NCI-H2107 treated with DMSO at 0.1 percent for 48 hours (cell line): ENCODE measurements at regions not wholly inside any gene's neighbourhood (a gene's known extent, or its start where the extent isn't known, plus 50 kb on each side); places are given as distances from the start of the nearest gene placed in this dataset.

Experiments
- DNase-seq: peaks from one replicate; lab custom pipeline; 2025; ENCODE audit not compliant: unreplicated experiment; lab: John Stamatoyannopoulos, UW

DNA sequence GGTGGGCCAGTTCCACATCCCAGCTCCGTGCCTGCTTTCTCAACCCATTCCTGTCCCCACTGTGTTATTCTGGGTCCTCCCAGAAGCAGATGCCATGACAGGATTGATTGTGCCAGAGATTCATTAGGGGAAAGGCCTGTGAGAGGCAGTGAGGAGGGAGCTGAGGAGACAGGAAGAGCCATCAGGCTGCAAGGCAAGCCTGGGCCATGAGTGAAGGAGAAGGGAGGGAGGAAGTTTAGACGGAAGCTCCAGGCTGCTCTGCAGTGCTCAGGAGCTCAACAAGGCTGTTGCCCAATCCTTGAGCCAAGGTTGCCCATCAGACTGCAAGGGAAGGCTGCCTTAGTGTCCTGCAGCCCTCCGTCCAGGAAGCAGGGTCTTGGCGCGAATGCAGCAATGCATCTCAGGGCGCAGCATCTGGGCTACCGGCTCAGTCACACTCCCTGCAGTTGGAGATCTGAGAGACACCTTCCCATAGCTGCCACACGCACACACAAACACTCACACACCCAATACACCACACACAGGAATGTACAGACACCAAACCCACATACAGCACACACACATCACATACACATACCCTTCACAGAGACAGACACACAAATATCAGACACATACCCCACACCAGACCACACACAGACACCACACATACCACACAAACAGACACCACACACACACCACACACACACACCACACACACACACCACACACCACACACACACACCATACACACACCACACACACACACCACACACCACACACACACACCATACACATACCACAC, 139.5 kb upstream of the NDUFV2 start:
- no peak for DNase-seq

DNA sequence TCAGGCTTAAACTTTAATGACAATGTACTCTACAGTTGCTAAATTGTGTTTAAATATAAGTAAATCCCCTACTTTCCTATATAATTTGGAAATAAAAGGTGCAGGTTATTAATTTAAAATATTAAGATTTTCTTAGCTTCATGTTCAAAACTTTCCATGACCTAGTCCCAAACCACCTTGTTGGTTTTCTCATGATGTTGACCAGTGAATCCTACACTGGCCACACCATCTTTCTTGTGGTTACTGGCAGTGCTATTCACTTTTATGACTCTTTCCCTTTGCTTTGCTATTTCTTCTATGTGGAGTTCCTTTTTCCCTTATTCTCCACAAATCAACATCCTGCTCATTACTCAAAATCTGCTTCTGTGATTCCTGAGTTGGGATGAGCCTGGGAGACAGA, 138.6 kb upstream of the NDUFV2 start:
- no peak for DNase-seq

DNA sequence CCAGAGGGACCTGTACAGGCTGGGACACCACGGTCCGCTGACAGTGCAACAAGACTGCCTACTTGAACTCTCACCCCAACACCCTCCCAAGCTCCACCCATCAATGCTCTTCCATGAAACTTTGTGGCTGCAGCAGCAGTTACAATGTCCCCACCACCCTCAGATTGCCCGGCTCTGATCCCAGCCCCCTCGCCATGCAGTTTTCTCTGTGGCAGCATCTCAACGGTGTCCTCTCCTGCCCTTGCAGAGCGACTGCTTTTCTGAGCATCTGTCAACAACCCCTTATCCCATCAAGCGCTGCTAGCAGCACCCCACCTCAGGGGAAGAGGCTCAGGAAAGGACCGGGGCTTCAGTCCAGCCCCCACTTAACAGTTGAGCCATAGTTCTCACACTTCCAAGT, 137.1 kb upstream of the NDUFV2 start:
- no peak for DNase-seq

DNA sequence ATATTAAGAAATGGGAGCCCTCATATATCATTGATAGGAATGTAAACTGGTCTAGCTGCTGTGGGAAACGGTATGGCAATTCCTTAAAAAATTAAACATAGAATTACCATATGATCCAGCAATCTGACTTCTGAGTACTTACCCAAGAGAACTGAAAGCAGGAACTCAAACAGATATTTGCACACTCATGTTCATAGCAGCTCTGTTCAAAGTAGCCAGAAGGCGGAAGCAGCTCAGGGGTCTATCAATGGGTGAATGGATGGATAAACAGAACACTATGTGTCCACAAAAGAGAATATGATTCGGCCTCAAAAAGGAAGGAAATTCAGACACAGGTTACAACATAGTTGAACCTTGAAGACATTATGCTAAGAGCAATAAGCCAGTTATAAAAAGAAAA, 135.7 kb upstream of the NDUFV2 start:
- no peak for DNase-seq

DNA sequence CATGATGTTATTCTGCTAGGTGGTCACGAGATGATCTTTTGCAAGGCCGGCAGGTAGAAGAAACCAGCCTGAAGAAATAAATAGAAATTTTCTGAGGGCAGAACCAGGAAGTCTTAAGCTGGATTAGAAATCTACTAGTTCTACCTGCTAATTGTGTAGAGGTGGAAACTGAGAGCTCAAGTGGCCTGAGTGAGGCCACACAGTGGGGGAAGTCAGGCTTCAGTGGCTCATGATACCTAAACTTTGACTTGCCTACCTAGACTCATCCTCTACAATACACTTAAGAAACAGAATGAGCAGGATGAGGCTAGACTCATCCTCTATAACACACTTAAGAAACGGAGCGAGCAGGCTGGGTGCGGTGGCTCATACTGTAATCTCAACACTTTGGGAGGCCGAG, 134.9 kb upstream of the NDUFV2 start:
- DNase-seq: no peak

DNA sequence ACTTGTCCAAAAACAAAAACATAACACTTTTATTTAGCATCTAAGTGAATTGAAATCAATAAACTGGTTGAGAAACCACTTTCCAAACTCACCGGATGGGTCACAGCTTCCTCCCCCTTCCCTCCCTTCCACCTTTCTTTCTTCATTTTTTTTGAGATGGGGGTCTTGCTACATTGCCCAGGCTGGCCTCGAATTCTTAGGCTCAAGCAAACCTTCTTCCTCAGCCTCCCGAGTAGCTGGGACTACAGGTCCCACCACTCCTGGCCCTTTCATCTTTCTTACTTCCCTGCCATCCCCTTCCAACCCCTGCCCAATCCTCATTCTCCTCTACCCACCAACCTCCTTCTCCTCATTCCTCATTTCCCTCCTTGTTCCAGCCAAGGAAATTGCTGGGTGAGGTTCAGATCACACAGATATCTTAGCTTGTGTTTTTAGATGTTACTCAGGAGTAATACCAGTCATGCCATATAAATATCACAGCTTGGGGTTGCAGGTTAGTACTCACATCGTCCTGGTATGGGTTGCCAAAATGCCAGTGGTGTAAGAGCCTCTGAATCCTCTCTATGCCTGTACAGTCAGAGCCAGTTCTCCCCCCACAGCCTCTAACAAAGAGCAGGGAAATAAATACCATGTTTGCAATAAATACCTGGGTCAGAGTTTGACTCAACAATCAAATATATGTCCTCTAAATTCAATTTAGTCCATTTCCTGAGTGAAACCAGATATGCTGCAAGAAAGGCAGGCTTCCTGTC, 132.7 kb upstream of the NDUFV2 start:
- no peak for DNase-seq

DNA sequence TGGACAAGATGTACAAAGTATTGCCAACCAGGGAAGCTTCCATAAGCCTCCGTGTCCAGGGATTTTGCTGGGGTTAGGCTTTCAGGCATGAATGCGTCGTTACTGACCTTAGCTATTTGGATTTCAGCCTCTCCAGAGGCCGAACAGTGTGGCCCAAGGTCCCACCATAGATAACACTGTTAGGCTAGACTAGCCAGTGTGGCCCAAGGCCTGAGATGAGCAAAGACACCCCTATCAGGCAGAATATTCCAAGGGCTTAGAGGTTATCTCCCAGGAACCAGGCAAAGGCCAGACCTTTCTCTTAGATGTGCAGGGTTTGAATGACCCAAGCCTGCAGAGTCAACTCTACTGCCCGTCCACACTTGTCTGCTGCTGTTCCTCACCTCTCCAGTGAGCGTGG, 131.7 kb upstream of the NDUFV2 start:
- DNase-seq: no peak

DNA sequence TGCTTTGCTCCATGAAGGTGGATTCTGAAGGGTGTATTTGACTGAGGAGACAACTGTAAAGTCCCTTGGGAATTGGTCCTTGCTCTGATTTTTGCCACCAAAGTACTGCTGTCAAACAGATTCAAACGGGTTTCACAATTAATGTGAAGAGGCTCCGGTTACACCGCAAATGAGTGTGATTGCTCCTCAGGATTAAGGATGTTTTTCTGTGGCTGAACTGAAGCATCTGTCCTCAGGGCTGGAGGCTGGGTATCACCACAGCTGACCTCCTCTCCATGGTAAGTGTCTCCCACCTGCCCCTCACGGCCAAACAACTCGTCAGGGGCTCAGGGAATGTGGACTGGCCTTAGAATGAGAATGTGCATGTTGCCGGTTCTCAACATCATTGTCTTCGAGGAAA, 130.4 kb upstream of the NDUFV2 start:
- peak; percentile 56 for DNase-seq

DNA sequence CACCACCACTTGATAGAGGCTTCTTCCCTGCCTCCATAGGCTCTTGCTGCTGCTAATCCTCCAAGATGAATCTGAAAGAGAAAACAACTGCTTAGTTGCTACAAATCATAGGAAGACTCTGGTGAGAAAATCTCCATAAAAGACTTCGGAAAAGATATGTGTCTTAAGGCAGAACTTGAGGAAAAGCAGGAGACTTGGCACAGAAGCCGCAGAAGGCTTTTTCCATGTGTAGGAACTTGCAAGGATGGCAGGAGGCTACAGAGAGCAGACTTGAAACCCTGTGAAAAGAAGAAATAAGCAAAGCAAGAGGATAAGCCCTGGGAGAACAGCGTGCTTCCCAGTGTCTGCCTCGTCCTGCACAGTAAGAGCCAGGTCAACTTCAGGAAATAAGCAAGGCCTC, 128.2 kb upstream of the NDUFV2 start:
- no peak for DNase-seq

DNA sequence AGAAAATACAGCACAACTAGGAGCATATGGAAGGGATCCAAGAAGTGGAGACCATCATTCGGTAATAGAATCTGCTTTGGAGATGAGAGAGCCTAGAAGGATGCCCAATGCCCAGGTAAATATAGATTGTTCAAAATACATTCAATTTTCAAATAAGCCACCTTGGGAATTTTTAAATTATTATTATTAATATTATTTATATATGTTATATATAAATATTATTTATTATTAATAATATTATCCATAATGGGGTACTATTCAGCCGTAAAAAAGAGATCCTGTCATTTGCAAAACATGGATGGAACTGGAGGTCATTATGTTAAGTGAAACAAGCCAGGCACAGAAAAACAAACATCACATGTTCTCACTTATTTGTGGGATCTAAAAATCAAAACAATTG, 127.8 kb upstream of the NDUFV2 start:
- DNase-seq: no peak

DNA sequence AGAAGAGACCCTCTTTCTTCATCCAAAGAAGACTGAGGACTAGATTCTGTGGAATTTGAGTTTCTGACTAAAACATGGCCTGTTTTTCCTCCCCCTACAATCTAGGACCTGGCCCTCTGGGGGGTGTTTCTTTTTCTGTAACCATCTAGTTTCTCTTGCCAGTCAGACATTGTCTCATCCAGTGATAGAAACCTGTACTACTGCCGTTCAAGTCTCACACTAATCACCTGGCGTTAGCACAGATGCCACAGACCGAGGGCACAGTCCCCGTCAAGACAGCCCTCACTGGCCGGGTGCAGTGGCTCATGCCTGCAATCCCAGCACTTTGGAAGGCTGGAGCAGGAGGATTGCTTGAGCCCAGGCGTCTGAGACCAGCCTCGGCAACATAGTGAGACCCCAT, 126.9 kb upstream of the NDUFV2 start:
- no peak for DNase-seq

DNA sequence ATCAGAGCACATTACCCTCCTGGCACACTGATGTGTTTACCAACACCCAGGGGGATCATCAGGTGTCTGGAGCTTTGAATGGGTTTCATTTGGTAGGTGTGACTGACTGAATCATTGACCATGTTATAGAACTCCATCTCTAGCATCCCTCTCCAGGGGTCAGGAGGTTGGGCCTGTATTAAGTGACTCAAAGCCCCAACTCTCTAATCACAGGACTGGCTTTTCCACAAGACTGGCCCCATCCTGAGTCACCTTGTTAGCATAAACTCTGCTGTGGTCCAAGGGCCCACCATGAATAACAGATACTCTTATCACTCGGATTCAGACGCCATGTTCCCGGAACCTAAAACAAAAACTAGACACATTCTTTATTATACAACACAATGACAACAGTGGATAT, 125.9 kb upstream of the NDUFV2 start:
- no peak for DNase-seq

DNA sequence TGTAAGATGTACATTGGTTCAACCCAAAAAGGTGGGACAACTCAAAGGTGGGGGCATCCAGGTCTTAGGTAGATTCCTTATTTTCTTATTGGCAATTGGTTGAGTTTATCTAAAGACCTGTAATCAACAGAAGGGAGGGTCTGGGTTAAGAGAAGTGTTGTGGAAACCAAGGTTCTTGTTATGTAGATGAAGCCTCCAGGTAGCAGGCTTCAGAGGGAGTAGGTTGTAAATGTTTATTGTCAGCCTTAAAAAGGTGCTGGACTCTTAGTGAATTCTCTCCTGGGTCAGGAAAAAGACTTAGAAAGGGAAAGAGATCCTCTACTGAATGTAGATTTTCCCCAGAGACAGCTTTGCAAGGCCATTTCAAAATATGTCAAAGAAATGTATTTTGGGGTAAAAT, 125.3 kb upstream of the NDUFV2 start:
- no peak for DNase-seq

DNA sequence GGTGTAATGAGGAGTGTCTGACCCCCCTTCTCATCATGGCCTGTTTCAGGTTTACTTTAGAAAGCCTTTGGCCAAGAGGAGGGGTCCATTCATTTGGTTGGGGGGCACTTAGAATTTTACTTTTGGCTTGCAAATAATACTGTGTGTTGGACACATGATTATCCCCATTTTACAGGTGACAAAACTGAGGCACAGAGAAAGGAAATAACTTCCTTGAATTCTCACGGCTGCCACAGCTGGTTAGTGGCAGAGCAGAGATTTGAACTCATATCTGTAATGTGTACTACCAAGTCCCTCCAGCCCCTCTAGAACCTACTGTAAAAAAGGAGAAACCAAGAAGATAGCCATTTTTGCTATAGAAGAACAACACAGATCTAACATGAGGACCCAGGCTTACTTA, 124.8 kb upstream of the NDUFV2 start:
- DNase-seq: no peak

DNA sequence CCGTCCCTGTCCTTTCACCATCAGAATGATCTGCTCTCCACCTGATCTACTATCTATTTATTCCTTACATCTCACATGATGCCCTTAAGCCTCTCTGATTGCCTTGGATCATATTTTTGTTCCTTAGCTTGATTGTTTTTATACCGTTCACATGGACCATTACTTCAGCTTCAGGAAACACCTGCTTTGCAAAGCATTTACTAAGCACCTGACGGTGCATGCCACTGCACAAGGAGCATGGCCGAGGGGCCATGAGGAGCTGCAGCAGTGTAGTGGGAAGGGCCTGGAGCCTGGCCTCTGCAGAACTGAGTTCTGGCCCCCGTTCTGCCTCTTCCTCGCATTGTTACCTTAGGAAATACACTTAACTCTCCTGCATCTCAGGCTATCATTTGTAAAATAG, 124.1 kb upstream of the NDUFV2 start:
- no peak for DNase-seq

DNA sequence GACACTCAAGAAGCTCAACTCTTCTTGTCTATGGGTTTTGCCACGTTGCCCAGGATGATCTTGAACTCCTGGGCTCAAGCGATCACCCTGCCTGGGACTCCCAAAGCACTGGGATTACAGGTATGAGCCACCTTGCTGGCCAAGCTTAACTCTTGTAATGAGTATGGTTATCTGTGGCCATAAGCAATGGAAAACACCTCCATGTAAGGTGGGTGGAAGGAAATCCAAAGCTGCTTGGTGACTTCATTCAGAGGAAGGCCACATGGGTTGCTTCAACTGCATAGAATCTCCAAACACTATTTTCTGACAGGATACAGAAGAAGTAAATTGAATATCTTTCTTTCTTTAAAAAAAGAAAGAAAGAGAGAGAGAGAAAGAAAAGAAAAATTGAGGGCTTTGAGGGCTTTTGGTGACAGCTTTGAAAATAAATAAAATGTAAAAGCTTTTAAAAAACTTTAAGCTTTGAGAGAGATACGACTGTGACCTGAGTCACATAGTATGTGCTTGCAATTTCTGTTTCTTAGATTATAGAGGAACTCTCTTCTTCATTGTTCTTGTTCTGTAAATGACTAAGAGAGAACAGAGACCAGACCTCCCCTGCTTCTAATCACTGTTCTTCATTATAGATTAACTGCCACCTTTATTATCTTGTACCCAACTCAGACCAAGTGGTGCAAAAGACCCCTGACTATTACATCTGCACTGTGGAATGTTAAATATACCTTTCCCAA, 123.1 kb upstream of the NDUFV2 start:
- DNase-seq: no peak

DNA sequence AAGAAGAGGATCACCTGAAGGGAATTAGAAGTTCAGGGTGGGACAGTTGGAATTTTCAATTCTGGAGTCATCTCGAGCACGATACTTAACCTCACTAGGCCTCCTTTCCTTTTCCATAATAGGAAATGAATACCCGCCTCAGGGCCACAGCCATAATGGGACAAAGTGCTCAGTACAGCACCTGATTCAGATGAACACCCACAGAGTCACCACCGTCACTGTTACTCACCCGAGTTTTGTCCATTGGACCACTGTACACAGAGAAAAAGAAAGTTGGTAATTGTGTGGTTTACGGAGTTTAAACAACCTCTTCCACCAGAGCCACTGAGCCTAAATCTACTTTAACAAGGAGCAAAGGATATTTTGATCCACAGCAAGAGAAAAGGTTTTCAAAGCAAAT, 122.0 kb upstream of the NDUFV2 start:
- DNase-seq: no peak

DNA sequence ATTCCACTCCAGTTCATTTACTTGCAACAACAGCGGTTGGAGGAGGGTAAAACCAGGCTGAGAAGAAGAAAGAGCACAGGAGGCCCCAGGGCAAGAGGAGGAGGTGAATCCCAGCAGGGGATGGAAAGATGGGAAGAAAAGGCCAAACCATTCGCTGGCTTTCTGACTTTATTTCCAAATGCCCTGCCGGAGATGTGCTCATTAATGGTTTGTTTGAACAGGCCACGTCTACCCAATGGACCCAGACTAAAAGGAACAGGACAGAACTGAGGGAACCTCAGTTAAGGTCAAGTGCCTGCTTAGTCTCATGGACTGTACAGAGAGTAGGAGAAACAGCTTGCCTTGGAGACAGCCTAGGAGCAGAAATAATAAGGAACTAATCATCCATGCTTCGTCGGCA, 121.6 kb upstream of the NDUFV2 start:
- no peak for DNase-seq

DNA sequence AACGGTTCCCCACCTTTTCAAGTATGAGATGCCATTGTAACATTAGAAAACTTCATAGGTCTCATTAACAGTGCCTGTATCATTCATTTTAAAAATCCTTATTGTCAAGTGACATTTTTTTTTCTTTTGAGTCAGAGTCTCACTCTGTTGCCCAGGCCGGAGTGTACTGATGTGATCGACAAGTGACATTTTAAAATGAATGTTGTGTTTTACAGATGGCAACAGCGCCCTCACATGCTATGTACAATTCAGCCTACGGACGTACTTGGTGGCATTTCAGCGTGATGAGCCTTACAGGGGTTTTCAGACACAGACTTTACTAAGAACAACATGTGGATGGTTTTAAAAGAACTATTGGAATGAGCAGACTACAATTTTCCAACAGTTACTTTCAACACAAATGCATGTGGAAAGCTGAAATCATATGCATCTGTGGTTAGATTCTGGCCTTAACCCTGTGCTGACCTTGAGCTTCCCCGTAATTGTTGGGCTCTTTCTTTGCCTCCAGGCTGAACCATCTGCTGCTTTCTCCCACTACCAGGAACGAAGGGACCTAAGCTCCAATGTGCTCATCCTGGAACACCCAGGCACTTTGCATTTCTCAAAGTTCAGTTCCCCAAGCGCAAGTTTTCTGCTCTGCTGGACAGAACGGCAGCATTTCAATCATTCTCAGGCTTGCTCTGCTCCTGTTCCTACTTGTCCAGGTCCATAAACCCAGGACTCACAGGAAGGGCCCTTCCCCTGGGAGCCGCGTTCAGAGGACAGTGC, 119.9 kb upstream of the NDUFV2 start:
- peak; percentile 23 for DNase-seq

DNA sequence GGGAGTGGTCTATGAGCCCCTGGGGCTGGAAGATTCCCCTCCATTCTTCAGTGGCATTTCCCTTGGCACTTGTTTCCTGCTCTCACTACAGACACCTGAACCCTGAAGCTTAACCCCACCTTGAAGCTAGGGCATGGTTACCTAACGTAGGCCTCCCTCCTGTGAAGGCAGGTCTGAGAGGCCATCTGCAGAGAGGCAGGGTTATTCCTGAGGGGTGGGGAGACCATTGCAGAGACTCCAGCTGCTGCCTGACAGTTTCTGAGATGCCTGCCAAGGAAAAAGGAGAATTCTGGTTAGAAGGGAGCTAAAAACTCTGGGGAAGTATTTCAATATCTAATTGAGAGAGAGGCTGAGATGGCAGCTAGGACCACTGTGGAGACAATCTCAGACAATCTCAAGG, 119.3 kb upstream of the NDUFV2 start:
- no peak for DNase-seq

DNA sequence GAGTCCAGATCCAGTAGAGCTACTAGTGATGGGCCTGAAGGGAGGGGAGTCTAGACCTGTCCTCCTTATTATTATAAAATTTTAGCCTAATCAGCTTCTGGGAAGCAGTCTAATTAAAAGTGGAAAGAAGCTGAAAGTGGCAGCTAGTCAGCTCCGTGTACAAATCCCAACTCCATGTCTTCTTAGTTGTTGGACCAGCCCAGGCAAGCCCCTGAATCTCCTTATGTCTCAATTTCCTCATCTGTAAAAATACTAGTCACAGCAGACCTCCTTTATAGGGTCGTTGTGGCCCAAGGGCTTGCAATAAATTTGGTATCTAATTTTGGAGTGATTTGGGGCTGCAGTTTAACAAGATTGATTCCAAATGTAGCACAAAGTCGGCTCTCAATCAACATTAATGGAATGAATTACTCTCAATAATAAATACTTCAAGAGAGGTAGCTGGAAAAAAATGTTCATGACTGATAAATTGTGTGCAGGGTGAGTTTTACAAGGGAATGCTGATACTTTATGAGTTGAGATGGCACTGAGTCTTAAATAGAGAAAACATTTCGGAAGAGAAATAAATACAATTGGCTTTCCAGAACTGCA, 118.3 kb upstream of the NDUFV2 start:
- DNase-seq: no peak
